Endothelial cell of umbilical vein (primary cell): ENCODE measurements at regions not wholly inside any gene's neighbourhood (a gene's known extent, or its start where the extent isn't known, plus 50 kb on each side); places are given as distances from the start of the nearest gene placed in this dataset.

ENCODE experiments used
- BruUV-seq: library from RNA; stranded (reverse); fragments of 400-500 nt; replicated peaks from 2 replicates; lab custom pipeline; 2021; lab: Mats Ljungman, UMichigan
- CTCF ChIA-PET: fragments of 300-600, 350-600 bp; sonication (Branson Sonifier 250); formaldehyde crosslinking; loops from one replicate; lab custom pipeline; 2021; ENCODE audit warnings: antibody characterized with exemption, inconsistent platforms; lab: Charles Lee
- POLR2A ChIA-PET: fragments of 300-600, 350-600 bp; sonication (Branson Sonifier 250); formaldehyde crosslinking; loops from one replicate; lab custom pipeline; 2021; ENCODE audit warnings: antibody characterized with exemption, inconsistent platforms; lab: Charles Lee
- DNase-seq: peaks from one replicate; pipeline ENCODE4 v3.0.0-alpha.2; 2011; ENCODE audit warnings: low read depth, low spot score
- FAIRE-seq: peaks from 2 replicates; lab custom pipeline; 2011; peaks lifted over from hg19 to GRCh38; lab: Jason Lieb, UNC
- H2AFZ ChIP-seq: 2 replicates; pipeline ENCODE4 v1.6.0; 2012; ENCODE audit warnings: low read depth, low read length, control low read depth, inconsistent platforms
- H3K27ac ChIP-seq: 2 replicates; pipeline ENCODE4 v1.5.1; 2011; ENCODE audit warnings: low read depth, mild to moderate bottlenecking, control low read depth, low read length, moderate library complexity; ENCODE audit not compliant: insufficient read depth
- H3K27me3 ChIP-seq, 2 experiments: 2 replicates each; pipeline versions ENCODE4 v1.6.0 to v1.6.1; 2011; ENCODE audit warnings: low read length in 2 of 2, mixed read lengths in 1 of 2; ENCODE audit not compliant: control insufficient read depth in 2 of 2, insufficient read depth in 2 of 2
- H3K36me3 ChIP-seq, 2 experiments: 2 replicates in 1 of 2; 3 replicates in 1 of 2; pipeline ENCODE4 v1.5.1; 2011; ENCODE audit warnings: low read length in 2 of 2, mild to moderate bottlenecking in 1 of 2, moderate library complexity in 1 of 2; ENCODE audit not compliant: control insufficient read depth in 2 of 2, insufficient read depth in 2 of 2; ENCODE audit errors: extremely low read depth in 1 of 2
- H3K4me1 ChIP-seq: 3 replicates; pipeline ENCODE4 v1.5.1; 2011; ENCODE audit warnings: mild to moderate bottlenecking, low read length; ENCODE audit not compliant: control insufficient read depth, insufficient read depth; ENCODE audit errors: extremely low read depth
- H3K4me2 ChIP-seq: 2 replicates; pipeline ENCODE4 v1.6.1; 2011; ENCODE audit warnings: low read length, control low read depth, mixed read lengths; ENCODE audit not compliant: insufficient read depth
- H3K4me3 ChIP-seq, 3 experiments: fragments of 200-600 bp in 1 of 3; sonication (generic), shearing (Covaris generic) in 1 of 3; replicated peaks in 1 of 3; 2 replicates each; pipeline ENCODE4 v1.5.1; 2011 to 2016; ENCODE audit warnings: control low read depth in 3 of 3, low read length in 3 of 3, mild to moderate bottlenecking in 2 of 3, inconsistent platforms in 1 of 3, low read depth in 1 of 3, moderate library complexity in 1 of 3; ENCODE audit not compliant: insufficient read depth in 1 of 3
- H3K79me2 ChIP-seq: 2 replicates; pipeline ENCODE4 v1.6.0; 2012; ENCODE audit warnings: low read length, inconsistent platforms; ENCODE audit not compliant: control insufficient read depth, insufficient read depth
- H3K9ac ChIP-seq: replicated peaks from 2 replicates; pipeline ENCODE3; 2011; ENCODE audit warnings: low read length, control low read depth; ENCODE audit not compliant: insufficient read depth; ENCODE audit errors: extremely low read depth
- H3K9me1 ChIP-seq: replicated peaks from 3 replicates; pipeline ENCODE4 v1.6.0; 2011; ENCODE audit warnings: mild to moderate bottlenecking, low read length; ENCODE audit not compliant: control insufficient read depth, insufficient read depth; ENCODE audit errors: extremely low read depth
- H3K9me3 ChIP-seq: replicated peaks from 2 replicates; pipeline ENCODE4 v1.5.1; 2012; ENCODE audit warnings: low read length, inconsistent platforms; ENCODE audit not compliant: control insufficient read depth, insufficient read depth
- H4K20me1 ChIP-seq: replicated peaks from 2 replicates; pipeline ENCODE3; 2011; ENCODE audit warnings: mild to moderate bottlenecking, low read length; ENCODE audit not compliant: control insufficient read depth, insufficient read depth; ENCODE audit errors: extremely low read depth
- EZH2 ChIP-seq: IDR thresholded peaks from 2 replicates; pipeline ENCODE4 v1.6.1; 2012; ENCODE audit warnings: borderline replicate concordance, low read depth, mild to moderate bottlenecking, moderate library complexity, low read length, inconsistent platforms; ENCODE audit not compliant: severe bottlenecking
- FOS ChIP-seq: IDR thresholded peaks from 2 replicates; pipeline ENCODE4 v1.6.1; 2011; ENCODE audit warnings: mild to moderate bottlenecking, low read length, moderate library complexity, borderline replicate concordance; ENCODE audit not compliant: insufficient read depth
- GATA2 ChIP-seq: IDR thresholded peaks from 2 replicates; pipeline ENCODE4 v1.7.0; 2011; ENCODE audit warnings: low read depth, mild to moderate bottlenecking, moderate library complexity, mixed read lengths, low read length; ENCODE audit not compliant: insufficient read length, insufficient read depth
- JUN ChIP-seq: IDR thresholded peaks from 2 replicates; pipeline ENCODE4 v1.6.1; 2011; ENCODE audit warnings: borderline replicate concordance, low read depth; ENCODE audit not compliant: insufficient read length, insufficient read depth
- MYC ChIP-seq: IDR thresholded peaks from one replicate; pipeline ENCODE4 v1.6.1; 2011; ENCODE audit warnings: mild to moderate bottlenecking, low read depth, low read length
- POLR2A ChIP-seq: IDR thresholded peaks from 2 replicates; pipeline ENCODE4 v1.6.1; 2012; ENCODE audit warnings: low read depth, mild to moderate bottlenecking, control low read depth, low read length
- POLR2AphosphoS5 ChIP-seq: IDR thresholded peaks from 2 replicates; pipeline ENCODE4 v1.6.1; 2012; ENCODE audit warnings: low read depth, mild to moderate bottlenecking, control low read depth, low read length, moderate library complexity; ENCODE audit not compliant: insufficient read depth
- dilution Hi-C: fragments of 300-500 bp; cut with MboI; formaldehyde crosslinking; loops from one replicate; pipeline ENCODE4 v1.15.0; 2019; ENCODE audit warnings: low sequenced_read_pairs; ENCODE audit not compliant: extremely low pct_ligation_motif_present
- intact Hi-C: fragments of 100-400 bp; cut with micrococcal nuclease; formaldehyde crosslinking; loops from one replicate; pipeline ENCODE4 v1.10.0; 2022
- TF ChIP-seq, protein P1 (sequence below): IDR thresholded peaks from 2 replicates; pipeline ENCODE4 v1.6.1; 2011; ENCODE audit not compliant: insufficient read depth, insufficient read length
- TF ChIP-seq, protein P2 (sequence below), 2 donors: IDR thresholded peaks; 1 replicate in 1 of 2; 2 replicates in 1 of 2; pipeline ENCODE4 v1.5.1; 2011; ENCODE audit warnings: low read length in 2 of 2, mild to moderate bottlenecking in 2 of 2, moderate library complexity in 2 of 2, control low read depth in 1 of 2, inconsistent platforms in 1 of 2, low read depth in 1 of 2; ENCODE audit not compliant: insufficient read depth in 1 of 2; ENCODE audit errors: extremely low read depth in 1 of 2

DNA sequence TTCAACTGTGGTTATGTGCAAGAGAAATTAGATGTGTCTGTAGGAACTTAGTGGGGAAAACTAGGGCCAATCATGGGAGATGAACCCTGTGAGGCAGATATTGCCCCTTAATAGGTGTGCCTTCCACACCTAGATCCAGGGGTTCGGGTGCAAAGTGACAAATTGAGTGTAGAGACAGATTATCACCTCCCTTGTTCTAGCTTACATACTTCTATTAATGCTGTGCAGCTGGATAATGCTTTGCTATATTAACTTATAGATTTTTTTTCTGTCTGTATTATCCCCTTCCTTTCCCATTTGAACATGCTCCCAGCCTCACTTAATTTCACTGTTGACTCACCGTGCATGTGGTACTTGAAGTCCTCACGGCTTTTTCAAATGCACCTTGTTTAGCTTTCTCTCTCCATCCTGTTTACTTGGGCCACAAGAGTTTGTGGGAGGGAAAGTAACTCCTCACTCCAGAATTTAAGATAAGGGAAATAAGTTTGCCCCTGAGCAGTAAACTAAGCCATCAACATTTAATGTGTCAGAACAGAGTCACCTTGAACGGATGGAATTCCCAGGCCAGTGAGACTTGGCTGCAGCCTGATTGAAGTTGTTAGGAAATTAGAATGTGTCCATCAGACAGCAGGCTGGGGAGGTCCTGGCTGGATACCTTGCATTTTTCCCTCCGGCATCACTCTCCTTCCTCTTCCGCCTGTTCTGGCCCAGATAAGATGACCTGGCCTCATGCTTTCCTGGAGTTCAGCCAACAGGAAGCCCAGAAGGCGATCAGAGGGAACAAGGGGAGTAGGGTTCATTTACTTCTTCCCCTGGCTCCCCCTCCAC is 478.4 kb downstream of the BCOR start:
- peak; percentile 83 for DNase-seq
- H3K4me2 ChIP-seq = no peak overlapping the region
- ChIA-PET CTCF (interaction anchor here (0.6 kb wide), 1 partner anchor 81 kb away, joined by 3 read pairs; no protein-coding TSS in a partner anchor), POLR2A (no interaction called here)
- H3K27ac ChIP-seq = peak overlapping the region; percentile 39
- intact Hi-C loops (loop anchor here (10.0 kb wide), 3 partner anchors 205 to 815 kb away; partner anchors contain the start of gene MID1IP1), dilution Hi-C loops (no loop called here)
- TF ChIP-seq FOS (peak; percentile 52), GATA2 (peak; percentile 93), POLR2AphosphoS5 (peak; percentile 78), MYC (no peak), POLR2A (no peak)
- TF ChIP-seq, protein P1, sequence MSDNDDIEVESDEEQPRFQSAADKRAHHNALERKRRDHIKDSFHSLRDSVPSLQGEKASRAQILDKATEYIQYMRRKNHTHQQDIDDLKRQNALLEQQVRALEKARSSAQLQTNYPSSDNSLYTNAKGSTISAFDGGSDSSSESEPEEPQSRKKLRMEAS = no peak
- H3K4me3 ChIP-seq = no peak overlapping the region
- H4K20me1 ChIP-seq = no peaks in the 10 kb centered on the region
- no peaks in the 10 kb centered on the region for H3K36me3 ChIP-seq
- FAIRE-seq = peak; percentile 98
- H2AFZ ChIP-seq = no peak overlapping the region
- no peaks in the 10 kb centered on the region for H3K9me1 ChIP-seq
- no peaks in the 10 kb centered on the region for H3K9me3 ChIP-seq
- no peak overlapping the region for H3K9ac ChIP-seq
- BruUV-seq = no TSS peak
- peaks cover 8% of the 10 kb centered on the region for H3K4me1 ChIP-seq
- H3K27me3 ChIP-seq = no peaks in the 10 kb centered on the region
- H3K79me2 ChIP-seq = no peaks in the 10 kb centered on the region

DNA sequence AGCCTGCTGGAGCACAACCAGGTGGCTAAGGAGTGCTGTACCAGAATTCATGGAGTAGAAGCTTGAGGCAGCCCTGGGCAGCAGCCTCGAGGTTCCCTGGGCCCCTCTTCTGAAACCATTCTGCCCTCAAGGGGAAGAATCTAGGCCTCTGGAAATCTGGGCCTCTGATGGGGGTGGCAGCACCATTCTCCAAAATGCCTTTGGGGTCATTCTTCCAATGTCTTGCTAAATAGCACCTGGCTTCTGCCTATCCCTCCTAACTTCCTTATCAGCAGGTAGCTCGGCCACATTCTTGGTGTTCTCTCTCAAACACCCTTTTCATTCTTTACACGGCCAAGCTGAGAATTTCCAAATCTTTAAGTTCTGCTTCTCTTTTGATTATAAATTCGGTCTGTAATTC is 473.6 kb downstream of the BCOR start:
- H3K4me3 ChIP-seq = no peak overlapping the region
- no TSS peak for BruUV-seq
- ChIA-PET POLR2A (no interaction called here), CTCF (no interaction called here)
- H2AFZ ChIP-seq = no peak overlapping the region
- DNase-seq = no peak
- no peaks in the 10 kb centered on the region for H3K9me3 ChIP-seq
- no peaks in the 10 kb centered on the region for H3K79me2 ChIP-seq
- FAIRE-seq = no peak
- dilution Hi-C loops (no loop called here), intact Hi-C loops (no loop called here)
- H3K9ac ChIP-seq = no peak overlapping the region
- peaks cover 3% of the 10 kb centered on the region for H3K4me1 ChIP-seq
- H3K36me3 ChIP-seq = no peaks in the 10 kb centered on the region
- H3K9me1 ChIP-seq = no peaks in the 10 kb centered on the region
- no peak overlapping the region for H3K4me2 ChIP-seq
- TF ChIP-seq MYC = no peak
- TF ChIP-seq JUN = no peak
- TF ChIP-seq, protein P2, sequence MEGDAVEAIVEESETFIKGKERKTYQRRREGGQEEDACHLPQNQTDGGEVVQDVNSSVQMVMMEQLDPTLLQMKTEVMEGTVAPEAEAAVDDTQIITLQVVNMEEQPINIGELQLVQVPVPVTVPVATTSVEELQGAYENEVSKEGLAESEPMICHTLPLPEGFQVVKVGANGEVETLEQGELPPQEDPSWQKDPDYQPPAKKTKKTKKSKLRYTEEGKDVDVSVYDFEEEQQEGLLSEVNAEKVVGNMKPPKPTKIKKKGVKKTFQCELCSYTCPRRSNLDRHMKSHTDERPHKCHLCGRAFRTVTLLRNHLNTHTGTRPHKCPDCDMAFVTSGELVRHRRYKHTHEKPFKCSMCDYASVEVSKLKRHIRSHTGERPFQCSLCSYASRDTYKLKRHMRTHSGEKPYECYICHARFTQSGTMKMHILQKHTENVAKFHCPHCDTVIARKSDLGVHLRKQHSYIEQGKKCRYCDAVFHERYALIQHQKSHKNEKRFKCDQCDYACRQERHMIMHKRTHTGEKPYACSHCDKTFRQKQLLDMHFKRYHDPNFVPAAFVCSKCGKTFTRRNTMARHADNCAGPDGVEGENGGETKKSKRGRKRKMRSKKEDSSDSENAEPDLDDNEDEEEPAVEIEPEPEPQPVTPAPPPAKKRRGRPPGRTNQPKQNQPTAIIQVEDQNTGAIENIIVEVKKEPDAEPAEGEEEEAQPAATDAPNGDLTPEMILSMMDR (IDR thresholded peaks at IDR 0.05; ENCODE audit: extremely low read depth in 1 of 2, insufficient read depth in 1 of 2, low read depth in 1 of 2, low read length in 2 of 2) = no peak
- no peak for TF ChIP-seq FOS
- no peak for TF ChIP-seq POLR2A
- TF ChIP-seq, protein P1 = no peak
- TF ChIP-seq POLR2AphosphoS5 = no peak
- no peak for TF ChIP-seq GATA2
- TF ChIP-seq EZH2 = no peak
- H3K27ac ChIP-seq = no peak overlapping the region
- no peaks in the 10 kb centered on the region for H3K27me3 ChIP-seq
- H4K20me1 ChIP-seq = no peaks in the 10 kb centered on the region
